K562 (cell line): ENCODE measurements at regions not wholly inside any gene's neighbourhood (a gene's known extent, or its start where the extent isn't known, plus 50 kb on each side); places are given as distances from the start of the nearest gene placed in this dataset.

Experiments
- ATF6 ChIP-seq: sonication (generic); formaldehyde crosslinking; IDR thresholded peaks from 2 replicates; pipeline ENCODE4 v1.4.0; 2020; ENCODE audit warnings: mild to moderate bottlenecking, missing genetic modification reagents
- CBFB ChIP-seq: sonication (generic); formaldehyde crosslinking; IDR thresholded peaks from 2 replicates; pipeline ENCODE4 v1.4.0; 2020; ENCODE audit warnings: mild to moderate bottlenecking, missing genetic modification reagents
- ETV6 ChIP-seq, 3 experiments: fragments of 150-350 bp in 1 of 3; sonication (generic) in 1 of 3; formaldehyde crosslinking in 1 of 3; IDR thresholded peaks; 2 replicates each; pipeline versions ENCODE4 v1.6.1 to v1.8.0; 2014 to 2022; ENCODE audit warnings: borderline replicate concordance in 2 of 3, low read depth in 2 of 3, antibody characterized with exemption in 1 of 3, low read length in 1 of 3, mild to moderate bottlenecking in 1 of 3, missing genetic modification reagents in 1 of 3
- EZH2 ChIP-seq: IDR thresholded peaks from 2 replicates; pipeline ENCODE4 v1.6.1; 2012; ENCODE audit warnings: low read depth, mild to moderate bottlenecking, inconsistent platforms, low read length, borderline replicate concordance
- MYC ChIP-seq, 2 experiments: fragments of 250-450 bp in 1 of 2; sonication (Bioruptor Pico) in 1 of 2; IDR thresholded peaks; 2 replicates each; pipeline versions ENCODE4 v1.5.1 to v1.6.1; 2012 to 2021; ENCODE audit warnings: low read depth in 2 of 2, borderline replicate concordance in 1 of 2, improper control_type of control experiment in 1 of 2, low read length in 1 of 2, mild to moderate bottlenecking in 1 of 2, moderate library complexity in 1 of 2
- NFYB ChIP-seq: IDR thresholded peaks from 2 replicates; pipeline ENCODE4 v1.6.1; 2011; ENCODE audit warnings: mild to moderate bottlenecking, moderate library complexity; ENCODE audit not compliant: insufficient read length; ENCODE audit errors: extremely low read depth
- ZNF280A ChIP-seq: fragments of 450-650 bp; IDR thresholded peaks from 2 replicates; pipeline ENCODE4 v1.6.1; 2018; ENCODE audit warnings: mild to moderate bottlenecking, low read depth; ENCODE audit not compliant: partially characterized antibody

- no peak for TF ChIP-seq EZH2
- no peak for TF ChIP-seq CBFB
- no peak for TF ChIP-seq ETV6 (IDR thresholded peaks at IDR 0.05; ENCODE audit: borderline replicate concordance in 1 of 2, low read depth in 2 of 2, low read length in 1 of 2)
- TF ChIP-seq ETV6 (CRISPR knock-in tag; IDR thresholded peaks at IDR 0.05; ENCODE audit: borderline replicate concordance) = no peak
- TF ChIP-seq ATF6 (CRISPR knock-in tag) = no peak
- TF ChIP-seq MYC (IDR thresholded peaks at IDR 0.05; ENCODE audit: low read depth, low read length) = no peak
- no peak for TF ChIP-seq MYC (CRISPR knock-in tag; IDR thresholded peaks at IDR 0.05; ENCODE audit: borderline replicate concordance, low read depth)
- TF ChIP-seq NFYB = no peak
- no peak for TF ChIP-seq ZNF280A
These were observed 117.5 kb downstream of the DLL1 start for GRCh38 chr6:170173335-170173881.
